ENCODE measurements at regions not wholly inside any gene's neighbourhood (a gene's known extent, or its start where the extent isn't known, plus 50 kb on each side); places are given as distances from the start of the nearest gene placed in this dataset.
"Not testable (repeated sequence)": the region's sequence is repeated elsewhere in the genome, so short reads cannot be mapped to it uniquely, and the experiment has no call there.

DNA sequence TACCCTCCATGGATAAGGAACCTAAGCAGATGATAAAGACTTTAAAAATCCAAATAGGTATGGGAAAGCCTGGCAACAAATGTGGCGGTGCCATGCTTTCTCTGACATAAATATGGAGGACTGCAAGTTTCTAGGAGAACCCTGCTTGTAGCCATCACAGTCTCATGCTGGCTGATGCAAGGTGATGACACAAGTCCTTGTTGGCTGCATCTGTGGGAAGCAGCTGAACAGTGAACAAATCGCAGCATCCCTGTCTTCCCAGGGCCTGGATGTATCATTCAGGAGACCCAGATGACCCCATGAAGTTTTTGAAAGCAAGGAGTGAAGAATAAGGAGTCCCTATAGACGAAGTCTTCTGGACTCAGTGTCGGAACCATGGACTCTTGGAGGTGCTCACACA lies 234.4 kb upstream of the HS3ST1 start:
- DNase-seq = no peak

DNA sequence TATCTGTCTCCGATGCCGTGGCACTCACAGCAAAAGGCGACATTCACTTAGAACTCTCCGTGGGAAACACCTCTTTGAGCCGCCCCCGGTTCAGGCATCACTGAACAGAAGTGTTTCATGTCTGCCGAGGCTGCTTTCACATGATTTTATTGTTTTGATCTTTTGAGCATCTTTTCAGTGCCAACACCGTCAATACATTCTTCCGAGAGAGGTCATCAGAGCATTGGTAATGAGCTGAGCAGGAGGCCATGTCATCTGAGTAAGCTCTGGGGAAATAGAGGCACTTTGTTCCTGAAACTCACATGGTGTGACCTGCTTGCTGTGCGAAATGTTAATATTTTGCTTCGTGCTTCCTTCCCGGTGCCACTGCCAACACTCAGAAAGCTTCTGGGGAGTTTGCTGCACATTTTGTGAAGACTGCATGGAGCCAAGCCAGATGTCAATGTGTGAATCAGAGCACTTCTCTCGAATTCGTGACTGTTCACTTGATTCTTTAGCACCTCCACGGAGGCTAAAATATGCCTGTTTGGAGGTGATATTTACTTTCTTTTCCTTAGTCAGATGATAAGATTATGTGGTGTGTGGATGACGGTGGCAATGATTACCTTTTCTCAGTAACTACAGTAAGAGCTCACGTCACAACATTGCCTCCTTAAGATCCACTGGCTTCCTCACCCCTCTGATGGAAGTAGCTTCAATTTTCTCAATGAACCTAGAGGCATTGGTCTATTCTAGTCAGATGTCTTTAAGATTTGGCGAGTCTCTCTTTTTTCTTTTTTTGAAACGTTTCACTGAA lies 222.3 kb upstream of the HS3ST1 start:
- no peak for DNase-seq

DNA sequence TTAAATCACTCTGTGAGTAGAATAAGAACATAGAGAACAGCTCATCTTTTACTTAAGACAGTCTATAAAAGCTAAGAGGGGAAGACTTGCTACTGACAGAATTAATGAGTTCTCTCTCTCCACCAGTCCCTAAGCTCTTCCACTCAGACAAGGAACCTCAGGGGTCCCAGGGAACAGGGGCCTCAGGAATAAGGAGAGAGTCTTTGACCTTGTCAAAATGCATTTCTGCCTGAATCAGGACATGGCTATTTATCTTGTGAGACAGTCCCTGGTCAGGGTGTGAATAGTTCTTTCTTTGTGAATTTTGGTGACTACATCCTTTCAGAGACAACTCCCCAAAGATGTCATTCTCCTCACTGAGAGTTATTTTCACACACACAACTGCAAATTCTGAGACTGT lies 218.7 kb upstream of the HS3ST1 start:
- no peak for DNase-seq

DNA sequence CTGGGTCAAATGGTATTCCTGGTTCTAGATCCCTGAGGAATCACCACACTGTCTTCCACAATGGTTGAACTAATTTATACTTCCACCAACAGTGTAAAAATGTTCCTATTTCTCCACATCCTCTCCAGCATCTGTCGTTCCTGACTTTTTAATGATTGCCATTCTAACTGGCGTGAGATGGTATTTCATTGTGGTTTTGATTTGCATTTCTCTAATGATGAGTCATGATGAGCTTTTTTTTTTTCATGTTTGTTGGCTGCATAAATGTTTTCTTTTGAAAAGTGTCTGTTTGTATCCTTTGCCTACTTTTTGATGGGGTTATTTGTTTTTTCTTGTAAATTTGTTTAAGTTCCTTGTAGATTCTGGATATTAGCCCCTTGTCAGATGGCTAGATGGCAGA lies 214.4 kb upstream of the HS3ST1 start:
- DNase-seq = not testable (repeated sequence)

DNA sequence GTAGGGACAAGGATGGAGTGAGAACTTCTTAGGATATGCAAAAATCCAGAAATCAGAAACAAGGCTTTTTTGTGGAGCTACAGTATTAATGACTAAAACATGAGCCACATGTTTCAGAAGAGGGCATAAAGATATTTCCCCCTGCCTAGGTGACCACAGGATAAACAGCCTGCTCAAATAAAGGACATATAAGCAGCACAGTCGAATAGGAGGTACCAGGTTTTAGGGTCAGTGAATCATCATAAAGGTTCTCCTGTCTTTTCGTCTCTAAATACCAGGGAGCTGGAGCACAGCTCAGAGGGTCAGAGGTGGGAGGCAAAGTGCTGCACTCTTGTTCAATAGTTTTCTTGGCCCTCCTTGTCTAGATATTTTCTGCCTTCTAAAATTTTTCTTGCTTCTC lies 211.9 kb upstream of the HS3ST1 start:
- DNase-seq = no peak

DNA sequence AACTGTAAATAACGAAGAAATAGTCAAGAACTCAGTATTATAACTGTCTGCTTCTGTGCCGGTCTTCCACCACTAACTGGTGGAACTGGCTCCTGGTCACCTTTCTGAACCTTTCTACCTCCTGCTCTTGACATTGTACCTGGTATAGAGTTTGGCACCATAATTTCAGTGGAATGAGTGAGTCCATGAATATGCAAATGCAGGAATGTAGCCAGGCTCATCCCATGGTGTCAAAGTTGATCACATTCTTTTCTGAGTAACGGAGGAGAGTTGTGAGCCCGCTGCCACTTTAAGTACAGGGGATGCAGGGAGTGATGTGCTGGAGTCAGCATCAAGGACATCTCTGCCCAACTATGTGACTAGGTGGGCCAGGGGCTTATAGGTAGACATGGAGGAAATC lies 207.9 kb upstream of the HS3ST1 start:
- DNase-seq = no peak

DNA sequence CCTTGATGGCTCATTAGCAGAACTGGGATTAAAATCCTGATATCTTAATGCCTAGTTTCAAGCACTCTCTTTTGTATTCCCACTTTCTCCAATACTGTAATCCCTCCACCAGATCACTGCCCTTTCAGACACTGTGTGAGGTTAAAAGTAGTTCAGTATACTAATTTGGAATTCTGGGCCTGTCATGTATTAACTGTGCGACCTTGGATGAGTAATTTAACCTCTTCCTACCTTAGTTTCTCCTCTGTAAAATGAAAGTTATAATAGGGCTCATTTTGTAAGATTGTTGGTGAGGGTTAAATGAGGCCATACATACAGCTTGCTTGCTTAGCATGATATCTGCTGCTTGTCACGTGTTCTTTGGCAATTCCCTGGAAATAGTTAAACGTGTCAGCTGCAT lies 207.3 kb upstream of the HS3ST1 start:
- DNase-seq = no peak

DNA sequence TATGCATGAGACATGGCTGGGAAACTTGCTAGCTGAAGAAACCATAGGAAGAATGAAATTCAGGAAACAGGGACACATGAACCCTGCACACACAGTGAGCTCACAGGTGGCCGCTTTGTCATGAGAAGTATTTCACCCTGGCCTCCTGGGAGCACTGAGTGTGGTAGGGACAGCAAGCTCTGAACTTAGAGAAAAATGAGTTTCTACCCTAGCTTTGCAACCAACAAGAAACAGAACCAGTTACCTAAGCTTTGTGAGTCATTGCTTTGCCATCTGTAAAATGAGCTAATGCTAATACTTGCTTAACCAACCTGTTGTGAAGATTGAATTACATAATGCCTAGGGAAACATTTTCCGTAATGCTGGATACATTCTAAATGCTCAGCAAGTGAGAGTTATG lies 206.6 kb upstream of the HS3ST1 start:
- no peak for DNase-seq

DNA sequence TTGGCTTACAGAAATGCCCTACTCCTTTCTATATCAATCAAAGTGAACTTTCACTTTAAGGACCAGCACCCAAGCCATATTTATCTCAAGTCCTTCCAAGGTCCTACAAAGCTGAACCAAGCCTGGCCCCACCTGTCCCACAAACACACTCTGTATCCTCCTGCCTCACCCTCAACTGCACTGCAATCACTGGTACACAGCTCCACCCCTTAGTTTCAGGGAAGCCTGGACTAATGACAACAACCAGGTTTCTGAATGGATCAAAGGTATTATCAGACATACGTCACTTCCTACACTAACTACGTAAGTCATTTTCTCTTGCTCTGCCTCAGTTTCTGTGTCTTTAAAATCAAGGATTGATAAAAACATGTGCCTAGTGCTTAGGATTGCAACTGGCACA lies 205.6 kb upstream of the HS3ST1 start:
- DNase-seq = no peak

DNA sequence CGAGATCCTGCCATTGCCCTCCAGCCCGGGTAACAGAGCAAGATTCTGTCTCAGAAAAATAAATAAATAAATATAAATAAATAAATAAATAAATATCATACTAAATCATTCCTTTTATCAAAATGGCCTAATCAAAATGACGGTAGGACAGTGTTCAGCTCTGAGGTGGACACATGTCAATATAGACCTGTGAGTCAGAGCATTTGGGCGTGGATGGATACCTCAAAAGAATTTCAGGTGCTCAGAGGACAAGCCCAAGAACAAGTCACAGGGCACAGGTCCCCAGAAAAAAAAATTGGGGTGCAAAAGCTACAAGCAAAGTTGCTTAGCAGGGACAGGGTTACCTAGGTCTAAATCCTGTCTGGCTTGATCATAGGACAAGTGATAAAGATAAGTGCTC lies 204.7 kb upstream of the HS3ST1 start:
- DNase-seq = no peak

DNA sequence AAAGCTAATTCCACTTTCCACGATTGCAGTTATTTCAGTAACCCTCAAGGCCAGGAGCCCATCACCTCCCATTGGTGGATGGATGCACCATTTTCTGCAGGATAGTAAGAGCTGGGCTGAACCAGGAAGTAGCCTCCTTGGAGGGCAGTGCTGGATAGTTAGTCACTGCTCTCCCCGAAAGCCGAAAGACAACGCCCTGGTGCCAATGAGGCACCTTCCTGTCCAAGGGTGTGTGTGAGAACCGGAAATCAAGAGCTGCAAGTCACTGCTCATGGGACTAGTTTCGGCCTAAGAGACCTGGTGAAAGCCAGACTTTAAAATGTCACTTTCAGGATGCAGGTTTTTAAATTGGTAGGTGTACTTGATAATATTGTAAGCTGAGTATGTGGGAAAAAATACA lies 203.8 kb upstream of the HS3ST1 start:
- no peak for DNase-seq

DNA sequence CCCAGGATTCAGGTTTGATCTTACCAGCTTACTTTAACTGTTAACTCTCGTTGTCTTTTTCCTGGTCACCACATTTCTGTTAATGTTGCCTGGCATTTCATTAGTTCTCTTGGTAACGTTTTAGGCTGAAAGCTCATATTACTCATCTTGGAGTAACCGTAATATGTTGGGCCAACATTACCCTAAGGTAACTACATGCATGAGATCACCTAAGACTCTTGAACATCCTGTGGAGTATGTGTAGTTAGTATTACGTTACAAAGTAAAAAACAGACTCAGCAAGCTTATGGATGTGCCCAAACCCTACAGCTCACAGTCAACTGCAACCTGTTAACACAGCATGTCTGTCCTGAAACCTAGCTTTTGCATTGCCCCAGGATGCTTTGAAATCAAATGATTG lies 203.3 kb upstream of the HS3ST1 start:
- DNase-seq = no peak

DNA sequence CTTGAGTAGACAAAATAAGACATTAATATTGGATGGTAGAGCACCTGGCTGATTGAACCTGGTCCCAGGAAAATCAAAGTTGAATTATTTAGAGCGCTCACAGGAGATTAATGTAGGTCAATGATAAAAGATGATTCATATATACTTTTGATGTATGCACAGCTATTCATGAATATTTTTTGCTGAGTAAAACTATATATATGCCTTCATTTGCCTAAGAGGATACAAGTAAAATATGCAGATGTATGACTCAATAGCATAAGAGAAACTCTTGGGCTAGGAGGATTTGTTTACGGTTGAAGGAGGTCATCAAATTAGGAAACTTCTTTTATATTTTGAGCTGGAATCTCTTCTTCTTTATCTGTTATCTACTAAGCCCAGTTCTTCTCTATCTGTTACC lies 202.7 kb upstream of the HS3ST1 start:
- no peak for DNase-seq

DNA sequence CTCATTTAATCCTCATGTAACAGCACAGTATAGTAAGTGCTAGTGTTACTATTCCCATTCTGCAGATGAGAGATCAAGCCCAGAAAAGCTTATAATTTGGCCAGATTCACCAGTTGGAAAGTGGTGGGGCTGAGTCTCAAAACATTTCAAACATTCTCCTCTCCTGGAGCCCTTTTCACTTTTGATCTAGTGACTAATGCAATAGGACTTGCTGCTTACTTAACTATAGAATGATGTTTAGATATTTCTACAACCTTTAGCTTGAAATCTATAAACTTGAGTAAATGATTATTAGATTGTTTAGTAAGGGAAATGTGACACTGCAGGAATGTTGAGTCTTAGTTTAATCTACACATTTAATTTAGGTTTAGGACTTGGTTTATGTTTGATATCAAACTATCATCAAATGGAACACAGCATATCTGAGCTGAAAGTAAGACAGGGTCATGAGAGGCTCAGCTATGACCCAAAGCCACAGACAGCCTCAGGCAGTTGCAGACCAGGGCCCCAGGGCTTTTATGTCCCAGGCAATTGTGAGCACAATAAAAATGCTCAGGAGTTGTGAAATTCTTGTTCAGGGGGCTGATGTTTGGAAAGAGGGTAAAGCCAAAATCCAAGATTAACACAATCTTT lies 199.5 kb upstream of the HS3ST1 start:
- no peak for DNase-seq

DNA sequence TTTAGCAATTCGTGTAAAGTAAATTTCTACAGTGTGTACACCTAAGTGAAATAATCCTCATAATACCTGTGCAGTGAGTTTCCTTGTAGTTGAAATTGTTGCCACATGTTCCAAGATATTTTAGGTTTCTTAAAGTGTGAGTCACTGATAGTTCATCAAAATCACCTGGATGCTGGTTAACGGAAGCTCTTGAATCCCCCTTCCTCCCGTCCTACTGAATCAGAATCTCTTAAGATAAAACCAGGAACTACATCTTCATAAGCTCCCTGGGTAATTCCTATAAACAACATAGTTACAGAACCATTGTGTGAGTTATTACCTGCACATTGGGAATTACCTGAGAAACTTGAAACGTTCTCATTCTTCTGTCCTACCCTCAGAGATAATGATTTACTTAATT lies 197.4 kb upstream of the HS3ST1 start:
- DNase-seq = no peak

DNA sequence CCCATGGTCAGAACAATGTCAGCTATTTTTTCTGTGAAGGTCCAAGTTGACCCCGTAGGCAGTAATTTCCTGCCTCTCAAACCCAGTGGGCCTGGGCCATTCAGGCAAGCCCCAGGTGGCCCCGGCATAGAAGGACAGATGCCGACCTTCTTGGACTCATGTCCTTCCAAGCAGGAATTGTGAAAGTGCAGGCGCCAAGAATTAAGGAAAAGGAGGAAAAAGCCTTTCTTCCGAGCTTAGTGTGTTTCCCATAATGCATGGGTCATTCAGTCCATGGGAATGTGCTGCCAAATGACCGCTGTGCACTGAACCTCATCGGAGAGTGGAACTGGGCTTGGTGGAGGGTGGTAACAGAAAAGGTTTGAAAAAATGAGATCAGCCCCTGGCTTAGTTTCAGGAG lies 196.5 kb upstream of the HS3ST1 start:
- no peak for DNase-seq

DNA sequence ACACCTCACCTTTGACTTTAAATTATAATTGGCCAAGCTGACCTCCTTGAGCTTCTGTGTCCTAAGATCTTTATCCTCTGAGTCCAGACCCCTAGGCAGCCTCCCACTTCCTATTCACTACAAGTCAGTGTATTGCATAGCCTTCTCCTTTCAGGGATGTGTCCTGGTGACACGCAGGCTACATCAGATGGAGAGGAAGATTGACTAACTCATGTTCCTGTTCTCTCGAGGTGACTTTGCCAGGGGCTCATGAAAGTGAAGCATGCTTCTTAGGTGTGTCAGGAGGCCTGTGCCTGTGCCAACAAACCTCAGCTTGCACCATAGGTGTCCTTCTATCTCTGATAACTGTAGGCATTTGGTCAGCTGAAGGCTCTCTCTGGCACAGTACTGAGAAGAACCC lies 195.7 kb upstream of the HS3ST1 start:
- no peak for DNase-seq

DNA sequence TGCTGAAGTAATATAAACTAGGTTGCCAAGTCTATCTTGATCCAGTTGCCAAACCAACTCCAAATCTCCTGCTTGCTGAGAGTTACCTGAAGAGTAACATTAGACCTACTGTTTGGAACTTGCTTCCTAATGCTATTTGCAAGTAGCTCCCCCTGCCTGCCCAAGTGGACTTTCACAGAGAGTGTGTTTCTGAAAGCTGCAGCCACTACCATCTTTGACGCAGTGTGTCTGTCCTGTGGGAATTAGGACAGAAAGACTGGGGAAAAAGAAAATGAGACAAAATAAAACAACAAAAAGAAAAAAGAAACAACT lies 195.0 kb upstream of the HS3ST1 start:
- no peak for DNase-seq

DNA sequence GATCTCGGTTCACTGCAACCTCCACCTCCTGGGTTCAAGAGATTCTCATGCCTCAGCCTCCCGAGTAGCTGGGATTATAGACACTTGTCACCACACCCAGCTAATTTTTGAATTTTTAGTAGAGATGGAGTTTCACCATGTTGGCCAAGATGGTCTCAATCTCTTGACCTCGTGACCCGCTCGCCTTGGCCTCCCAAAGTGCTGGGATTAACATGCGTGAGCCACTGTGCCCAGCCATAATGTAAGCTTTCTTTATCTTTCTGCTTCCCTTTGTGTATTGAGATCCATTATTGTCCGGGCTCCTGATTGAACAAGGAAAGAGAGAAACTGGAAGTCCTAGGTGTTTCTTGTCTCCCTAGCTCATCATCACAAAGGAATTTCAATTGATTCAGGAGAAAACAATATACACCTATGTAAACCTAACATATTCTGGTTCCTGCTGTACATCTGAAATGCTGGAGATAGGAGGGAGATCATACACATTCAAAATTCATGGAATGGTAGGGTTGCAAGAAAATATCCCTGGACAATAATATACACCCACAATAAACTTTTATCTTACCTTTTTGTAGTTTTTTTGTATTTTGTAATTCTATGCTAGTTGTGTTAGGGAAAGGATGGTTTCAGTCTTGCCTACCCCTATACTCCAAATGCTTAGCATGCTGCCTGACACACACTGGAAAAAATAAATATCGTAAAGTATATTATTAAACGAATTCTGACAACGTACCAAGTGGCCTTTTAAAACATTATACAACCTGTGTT lies 194.4 kb upstream of the HS3ST1 start:
- DNase-seq = no peak

DNA sequence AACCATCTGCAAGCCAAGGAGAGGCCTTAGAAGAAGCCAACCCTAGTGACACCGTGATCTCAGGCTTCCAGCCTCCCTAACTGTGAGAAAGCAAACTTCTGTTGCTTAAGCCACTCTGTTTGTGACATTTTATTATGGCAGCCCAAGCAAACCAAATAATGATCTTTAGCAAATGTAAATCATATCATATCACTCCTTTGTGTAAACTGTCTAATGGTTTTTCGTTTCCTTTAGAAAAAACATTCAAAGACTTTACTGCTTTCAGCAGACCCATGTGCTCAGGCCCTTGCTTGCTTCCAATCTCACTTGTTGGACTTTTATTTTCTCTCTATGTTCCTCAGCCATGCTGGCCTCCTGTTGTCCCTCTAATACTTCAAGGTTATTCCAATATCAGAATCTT lies 192.2 kb upstream of the HS3ST1 start:
- no peak for DNase-seq

DNA sequence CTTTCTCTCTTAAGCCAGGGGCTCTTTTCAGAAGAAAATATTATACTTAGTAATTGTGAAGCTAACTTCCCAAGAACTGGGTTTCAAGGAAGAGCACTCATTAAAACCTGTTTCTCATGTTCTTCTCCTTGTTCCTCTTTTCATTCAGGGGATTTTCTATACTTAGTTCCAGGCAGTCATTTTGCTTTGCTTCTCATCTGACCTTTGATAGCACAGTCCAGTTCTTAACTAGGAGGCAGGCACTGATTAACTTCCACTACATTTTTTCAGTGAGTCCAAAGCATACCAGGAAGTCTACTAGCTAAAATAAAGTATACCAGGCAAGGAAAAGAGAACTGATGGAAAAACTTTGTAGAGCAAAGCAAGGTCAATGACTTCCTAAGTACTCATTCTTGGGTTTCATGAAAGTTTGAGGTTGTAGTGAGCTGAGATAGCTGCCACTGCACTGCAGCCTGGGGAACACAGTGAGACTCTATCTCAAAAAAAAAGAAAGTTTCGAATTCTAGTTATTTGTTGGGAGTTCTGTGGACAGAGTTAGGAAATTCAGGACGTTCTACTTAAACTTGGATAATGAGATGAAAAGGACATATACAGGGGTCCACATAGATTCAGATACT lies 190.1 kb upstream of the HS3ST1 start:
- DNase-seq = no peak

DNA sequence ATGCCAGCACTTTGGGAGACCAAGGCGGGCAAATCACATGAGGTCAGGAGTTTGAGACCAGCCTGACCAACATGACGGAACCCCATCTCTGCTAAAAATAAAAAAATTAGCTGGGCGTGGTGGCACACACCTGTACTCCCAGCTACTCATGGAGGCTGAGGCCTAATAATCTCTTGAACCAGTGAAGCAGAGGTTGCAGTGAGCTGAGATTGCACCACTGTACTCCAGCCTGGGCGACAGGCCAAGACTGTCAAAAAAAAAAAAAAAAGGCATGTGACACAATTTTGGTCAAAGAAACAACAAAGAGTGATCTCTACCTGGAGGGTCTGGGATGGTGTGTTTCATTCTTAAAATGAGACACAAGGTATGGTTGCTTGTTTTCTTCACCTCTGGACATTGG lies 188.2 kb upstream of the HS3ST1 start:
- DNase-seq = no peak

DNA sequence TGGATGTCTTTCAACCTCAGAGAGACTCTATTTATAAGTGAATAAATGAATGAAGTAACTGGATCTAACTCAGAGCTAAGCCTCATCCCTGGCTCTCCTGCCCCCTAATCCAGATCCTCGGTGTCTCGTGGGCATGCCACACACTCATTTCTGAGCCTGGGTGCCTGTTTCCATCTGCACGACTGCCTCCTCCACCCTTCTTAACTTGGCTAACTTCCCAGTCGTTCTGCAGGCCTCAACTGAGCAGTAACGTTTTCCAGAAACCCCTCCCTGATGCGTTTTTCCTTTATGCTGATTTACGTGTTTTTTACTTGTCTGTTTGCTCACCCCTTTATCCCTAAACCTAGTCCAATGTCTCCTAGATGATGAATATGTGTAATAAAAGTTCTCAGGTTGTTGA lies 186.9 kb upstream of the HS3ST1 start:
- DNase-seq = no peak

DNA sequence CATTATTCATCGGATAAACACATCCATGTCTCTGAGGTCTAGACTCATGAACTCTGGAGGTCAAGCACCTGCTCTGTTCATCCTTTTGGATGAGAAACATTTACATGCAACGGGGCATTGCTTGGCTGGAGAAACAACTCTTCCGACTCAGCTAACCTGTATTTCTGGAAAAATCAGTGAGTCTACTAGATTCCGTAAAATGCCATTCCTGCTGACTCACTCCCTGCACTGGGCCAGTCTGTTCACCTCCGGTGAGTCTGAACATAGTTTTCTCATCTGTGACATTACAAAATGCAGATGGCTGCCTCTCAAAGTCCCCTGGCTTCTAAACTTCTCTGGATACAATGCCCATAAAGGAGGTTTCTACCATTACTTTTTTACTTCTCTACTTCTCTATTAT lies 185.7 kb upstream of the HS3ST1 start:
- DNase-seq = no peak
